ENCODE measurements at regions not wholly inside any gene's neighbourhood (a gene's known extent, or its start where the extent isn't known, plus 50 kb on each side); places are given as distances from the start of the nearest gene placed in this dataset.

- no peaks in the 10 kb centered on the region for H3K27me3 ChIP-seq (ENCODE audit: insufficient read depth, low read length)
- no peak overlapping the region for H3K23ac ChIP-seq (ENCODE audit: insufficient read length, low read depth, low read length)
- no peak overlapping the region for H3K27ac ChIP-seq (ENCODE audit: insufficient read length, low read depth, low read length)
- H2BK120ac ChIP-seq (ENCODE audit: low read depth, low read length, poor library complexity, severe bottlenecking), result no peak overlapping the region
- no peak overlapping the region for H3K14ac ChIP-seq (ENCODE audit: insufficient read depth, low read length)
- no peak for DNase-seq
- no peak overlapping the region for H3K18ac ChIP-seq (ENCODE audit: insufficient read length, low read depth, low read length)
- H4K91ac ChIP-seq (ENCODE audit: insufficient read length, low read depth, low read length), result no peak overlapping the region
- no peak overlapping the region for H3T11ph ChIP-seq (ENCODE audit: low read length)
- Mint-ChIP-seq H3K4me1 (no peaks in the 10 kb centered on the region), H3K27me3 (ENCODE audit: low read depth) (peaks cover under 1% of the 10 kb centered on the region; the same call in 1 of the 2 replicates), H3K27ac (no peak overlapping the region), H3K4me3 (no peak overlapping the region), H3K36me3 (ENCODE audit: insufficient read depth in 1 of 3, low read depth in 3 of 3) (peaks cover 11 to 20% (median 14%) of the 10 kb centered on the region in 3 experiments), H3K9me3 (peaks cover 20 to 22% of the 10 kb centered on the region in 2 experiments)
- no peak overlapping the region for H2BK12ac ChIP-seq (ENCODE audit: insufficient read length, low read depth, low read length)
- H4K5ac ChIP-seq (ENCODE audit: insufficient read length, low read depth, low read length), result no peak overlapping the region
- H3K9ac ChIP-seq (ENCODE audit: extremely low read depth, insufficient read length, low read length), result no peak overlapping the region
- no peaks in the 10 kb centered on the region for H4K20me1 ChIP-seq (ENCODE audit: control insufficient read depth, insufficient read depth, insufficient read length)
- H3K4me1 ChIP-seq (ENCODE audit: insufficient read depth, low read length), result no peaks in the 10 kb centered on the region
- no peak for TF ChIP-seq CTCF (conservative IDR thresholded peaks at IDR 0.05)
- H2BK20ac ChIP-seq (ENCODE audit: low read depth, low read length, poor library complexity, severe bottlenecking), result no peak overlapping the region
- H4K8ac ChIP-seq (replicated peaks; ENCODE audit: insufficient read length, low read depth, low read length), result no peak overlapping the region
- H3K4ac ChIP-seq (ENCODE audit: low read depth, low read length), result no peak overlapping the region
- H2AK5ac ChIP-seq (ENCODE audit: insufficient read length, low read length), result no peak overlapping the region
- no peak overlapping the region for H2AFZ ChIP-seq (ENCODE audit: low read length)
- no CpG with 5 or more reads among the region's 3 CpGs for WGBS (ENCODE audit: extremely low coverage, insufficient read length, low lambda C conversion rate)
- H2BK5ac ChIP-seq (ENCODE audit: insufficient read length, low read length), result no peak overlapping the region
- no peak overlapping the region for H3K56ac ChIP-seq (ENCODE audit: insufficient read length, low read depth, low read length)
- no peak overlapping the region for H2BK15ac ChIP-seq (ENCODE audit: low read depth, low read length)
- no peaks in the 10 kb centered on the region for H3K9me3 ChIP-seq (ENCODE audit: control insufficient read depth, low read depth, low read length)
- H3K79me2 ChIP-seq (ENCODE audit: insufficient read depth, low read length), result no peaks in the 10 kb centered on the region
- H3K4me2 ChIP-seq (ENCODE audit: insufficient read depth, insufficient read length, low read length), result no peak overlapping the region
- H3K23me2 ChIP-seq (ENCODE audit: insufficient read length, low read depth, low read length, poor library complexity, severe bottlenecking), result no peaks in the 10 kb centered on the region
- no peaks in the 10 kb centered on the region for H3K79me1 ChIP-seq (ENCODE audit: insufficient read depth, low read depth, low read length, poor library complexity, severe bottlenecking)
Observed at GRCh38 chr9:31232485-31232884, 1152.0 kb upstream of the ACO1 start.

Data from H9 (cell line).